Endothelial cell of umbilical vein (primary cell): ENCODE measurements at regions not wholly inside any gene's neighbourhood (a gene's known extent, or its start where the extent isn't known, plus 50 kb on each side); places are given as distances from the start of the nearest gene placed in this dataset.

Source experiments
- BruUV-seq: library from RNA; stranded (reverse); fragments of 400-500 nt; replicated peaks from 2 replicates; lab custom pipeline; 2021; lab: Mats Ljungman, UMichigan
- CTCF ChIA-PET: fragments of 300-600, 350-600 bp; sonication (Branson Sonifier 250); formaldehyde crosslinking; loops from one replicate; lab custom pipeline; 2021; ENCODE audit warnings: antibody characterized with exemption, inconsistent platforms; lab: Charles Lee
- POLR2A ChIA-PET: fragments of 300-600, 350-600 bp; sonication (Branson Sonifier 250); formaldehyde crosslinking; loops from one replicate; lab custom pipeline; 2021; ENCODE audit warnings: antibody characterized with exemption, inconsistent platforms; lab: Charles Lee
- DNase-seq: peaks from one replicate; pipeline ENCODE4 v3.0.0-alpha.2; 2011; ENCODE audit warnings: low read depth, low spot score
- FAIRE-seq: peaks from 2 replicates; lab custom pipeline; 2011; peaks lifted over from hg19 to GRCh38; lab: Jason Lieb, UNC
- H2AFZ ChIP-seq: 2 replicates; pipeline ENCODE4 v1.6.0; 2012; ENCODE audit warnings: low read depth, low read length, control low read depth, inconsistent platforms
- H3K27ac ChIP-seq: 2 replicates; pipeline ENCODE4 v1.5.1; 2011; ENCODE audit warnings: low read depth, mild to moderate bottlenecking, control low read depth, low read length, moderate library complexity; ENCODE audit not compliant: insufficient read depth
- H3K27me3 ChIP-seq, 2 experiments: 2 replicates each; pipeline versions ENCODE4 v1.6.0 to v1.6.1; 2011; ENCODE audit warnings: low read length in 2 of 2, mixed read lengths in 1 of 2; ENCODE audit not compliant: control insufficient read depth in 2 of 2, insufficient read depth in 2 of 2
- H3K36me3 ChIP-seq, 2 experiments: 2 replicates in 1 of 2; 3 replicates in 1 of 2; pipeline ENCODE4 v1.5.1; 2011; ENCODE audit warnings: low read length in 2 of 2, mild to moderate bottlenecking in 1 of 2, moderate library complexity in 1 of 2; ENCODE audit not compliant: control insufficient read depth in 2 of 2, insufficient read depth in 2 of 2; ENCODE audit errors: extremely low read depth in 1 of 2
- H3K4me1 ChIP-seq: 3 replicates; pipeline ENCODE4 v1.5.1; 2011; ENCODE audit warnings: mild to moderate bottlenecking, low read length; ENCODE audit not compliant: control insufficient read depth, insufficient read depth; ENCODE audit errors: extremely low read depth
- H3K4me2 ChIP-seq: 2 replicates; pipeline ENCODE4 v1.6.1; 2011; ENCODE audit warnings: low read length, control low read depth, mixed read lengths; ENCODE audit not compliant: insufficient read depth
- H3K4me3 ChIP-seq, 3 experiments: fragments of 200-600 bp in 1 of 3; sonication (generic), shearing (Covaris generic) in 1 of 3; replicated peaks in 1 of 3; 2 replicates each; pipeline ENCODE4 v1.5.1; 2011 to 2016; ENCODE audit warnings: control low read depth in 3 of 3, low read length in 3 of 3, mild to moderate bottlenecking in 2 of 3, inconsistent platforms in 1 of 3, low read depth in 1 of 3, moderate library complexity in 1 of 3; ENCODE audit not compliant: insufficient read depth in 1 of 3
- H3K79me2 ChIP-seq: 2 replicates; pipeline ENCODE4 v1.6.0; 2012; ENCODE audit warnings: low read length, inconsistent platforms; ENCODE audit not compliant: control insufficient read depth, insufficient read depth
- H3K9ac ChIP-seq: replicated peaks from 2 replicates; pipeline ENCODE3; 2011; ENCODE audit warnings: low read length, control low read depth; ENCODE audit not compliant: insufficient read depth; ENCODE audit errors: extremely low read depth
- H3K9me1 ChIP-seq: replicated peaks from 3 replicates; pipeline ENCODE4 v1.6.0; 2011; ENCODE audit warnings: mild to moderate bottlenecking, low read length; ENCODE audit not compliant: control insufficient read depth, insufficient read depth; ENCODE audit errors: extremely low read depth
- H3K9me3 ChIP-seq: replicated peaks from 2 replicates; pipeline ENCODE4 v1.5.1; 2012; ENCODE audit warnings: low read length, inconsistent platforms; ENCODE audit not compliant: control insufficient read depth, insufficient read depth
- H4K20me1 ChIP-seq: replicated peaks from 2 replicates; pipeline ENCODE3; 2011; ENCODE audit warnings: mild to moderate bottlenecking, low read length; ENCODE audit not compliant: control insufficient read depth, insufficient read depth; ENCODE audit errors: extremely low read depth
- EZH2 ChIP-seq: IDR thresholded peaks from 2 replicates; pipeline ENCODE4 v1.6.1; 2012; ENCODE audit warnings: borderline replicate concordance, low read depth, mild to moderate bottlenecking, moderate library complexity, low read length, inconsistent platforms; ENCODE audit not compliant: severe bottlenecking
- GATA2 ChIP-seq: IDR thresholded peaks from 2 replicates; pipeline ENCODE4 v1.7.0; 2011; ENCODE audit warnings: low read depth, mild to moderate bottlenecking, moderate library complexity, mixed read lengths, low read length; ENCODE audit not compliant: insufficient read length, insufficient read depth
- MYC ChIP-seq: IDR thresholded peaks from one replicate; pipeline ENCODE4 v1.6.1; 2011; ENCODE audit warnings: mild to moderate bottlenecking, low read depth, low read length
- POLR2A ChIP-seq: IDR thresholded peaks from 2 replicates; pipeline ENCODE4 v1.6.1; 2012; ENCODE audit warnings: low read depth, mild to moderate bottlenecking, control low read depth, low read length
- POLR2AphosphoS5 ChIP-seq: IDR thresholded peaks from 2 replicates; pipeline ENCODE4 v1.6.1; 2012; ENCODE audit warnings: low read depth, mild to moderate bottlenecking, control low read depth, low read length, moderate library complexity; ENCODE audit not compliant: insufficient read depth
- dilution Hi-C: fragments of 300-500 bp; cut with MboI; formaldehyde crosslinking; loops from one replicate; pipeline ENCODE4 v1.15.0; 2019; ENCODE audit warnings: low sequenced_read_pairs; ENCODE audit not compliant: extremely low pct_ligation_motif_present
- intact Hi-C: fragments of 100-400 bp; cut with micrococcal nuclease; formaldehyde crosslinking; loops from one replicate; pipeline ENCODE4 v1.10.0; 2022
- TF ChIP-seq, protein P1 (sequence below), 2 donors: IDR thresholded peaks; 1 replicate in 1 of 2; 2 replicates in 1 of 2; pipeline ENCODE4 v1.5.1; 2011; ENCODE audit warnings: low read length in 2 of 2, mild to moderate bottlenecking in 2 of 2, moderate library complexity in 2 of 2, control low read depth in 1 of 2, inconsistent platforms in 1 of 2, low read depth in 1 of 2; ENCODE audit not compliant: insufficient read depth in 1 of 2; ENCODE audit errors: extremely low read depth in 1 of 2
- TF ChIP-seq, protein P2 (sequence below): IDR thresholded peaks from 2 replicates; pipeline ENCODE4 v1.6.1; 2011; ENCODE audit not compliant: insufficient read depth, insufficient read length

DNA sequence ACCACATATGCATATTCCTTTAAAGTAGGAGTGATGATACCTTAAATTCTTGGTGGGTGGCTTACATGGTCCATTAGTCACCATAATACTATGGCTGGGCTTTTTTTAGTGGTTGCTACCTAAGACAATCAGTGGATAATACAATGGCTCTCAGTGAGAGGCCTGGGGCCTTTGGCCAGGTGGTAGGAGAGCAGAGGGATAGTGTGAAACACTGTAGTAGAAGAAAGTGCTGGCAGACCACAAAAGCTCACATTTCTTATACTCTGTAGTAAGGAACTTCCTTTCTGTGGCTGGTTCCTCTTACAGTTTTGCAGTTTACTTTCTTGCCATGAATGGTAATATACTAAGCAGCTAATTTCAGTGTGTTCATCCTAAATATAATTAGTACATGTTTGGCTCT is 583.5 kb downstream of the XIRP2 start:
- Histone ChIP-seq H3K4me2 (no peak overlapping the region), H3K36me3 (no peaks in the 10 kb centered on the region), H2AFZ (no peak overlapping the region), H3K9ac (no peak overlapping the region), H3K9me1 (no peaks in the 10 kb centered on the region), H3K27me3 (no peaks in the 10 kb centered on the region), H3K9me3 (no peaks in the 10 kb centered on the region), H3K4me1 (no peaks in the 10 kb centered on the region), H3K4me3 (no peak overlapping the region), H3K27ac (no peak overlapping the region), H4K20me1 (no peaks in the 10 kb centered on the region), H3K79me2 (no peaks in the 10 kb centered on the region)
- no TSS peak for BruUV-seq
- intact Hi-C loops (no loop called here), dilution Hi-C loops (no loop called here)
- DNase-seq = no peak
- ChIA-PET POLR2A (no interaction called here), CTCF (no interaction called here)
- FAIRE-seq = no peak
- TF ChIP-seq POLR2AphosphoS5 = no peak
- no peak for TF ChIP-seq POLR2A
- TF ChIP-seq GATA2 = no peak
- TF ChIP-seq EZH2 = no peak
- TF ChIP-seq, protein P1, sequence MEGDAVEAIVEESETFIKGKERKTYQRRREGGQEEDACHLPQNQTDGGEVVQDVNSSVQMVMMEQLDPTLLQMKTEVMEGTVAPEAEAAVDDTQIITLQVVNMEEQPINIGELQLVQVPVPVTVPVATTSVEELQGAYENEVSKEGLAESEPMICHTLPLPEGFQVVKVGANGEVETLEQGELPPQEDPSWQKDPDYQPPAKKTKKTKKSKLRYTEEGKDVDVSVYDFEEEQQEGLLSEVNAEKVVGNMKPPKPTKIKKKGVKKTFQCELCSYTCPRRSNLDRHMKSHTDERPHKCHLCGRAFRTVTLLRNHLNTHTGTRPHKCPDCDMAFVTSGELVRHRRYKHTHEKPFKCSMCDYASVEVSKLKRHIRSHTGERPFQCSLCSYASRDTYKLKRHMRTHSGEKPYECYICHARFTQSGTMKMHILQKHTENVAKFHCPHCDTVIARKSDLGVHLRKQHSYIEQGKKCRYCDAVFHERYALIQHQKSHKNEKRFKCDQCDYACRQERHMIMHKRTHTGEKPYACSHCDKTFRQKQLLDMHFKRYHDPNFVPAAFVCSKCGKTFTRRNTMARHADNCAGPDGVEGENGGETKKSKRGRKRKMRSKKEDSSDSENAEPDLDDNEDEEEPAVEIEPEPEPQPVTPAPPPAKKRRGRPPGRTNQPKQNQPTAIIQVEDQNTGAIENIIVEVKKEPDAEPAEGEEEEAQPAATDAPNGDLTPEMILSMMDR (IDR thresholded peaks at IDR 0.05; ENCODE audit: extremely low read depth in 1 of 2, insufficient read depth in 1 of 2, low read depth in 1 of 2, low read length in 2 of 2) = no peak
- TF ChIP-seq MYC = no peak
- TF ChIP-seq, protein P2, sequence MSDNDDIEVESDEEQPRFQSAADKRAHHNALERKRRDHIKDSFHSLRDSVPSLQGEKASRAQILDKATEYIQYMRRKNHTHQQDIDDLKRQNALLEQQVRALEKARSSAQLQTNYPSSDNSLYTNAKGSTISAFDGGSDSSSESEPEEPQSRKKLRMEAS = no peak
